Ecto neural progenitor cell (in vitro differentiated cells): ENCODE measurements at regions not wholly inside any gene's neighbourhood (a gene's known extent, or its start where the extent isn't known, plus 50 kb on each side); places are given as distances from the start of the nearest gene placed in this dataset.
A peak's percentile ranks its signal among the peaks of the same experiment; 100 is the strongest.

Experiments used
- DNase-seq: peaks from one replicate; pipeline ENCODE4 v3.0.0-alpha.2; 2018; ENCODE audit warnings: low spot score

DNA sequence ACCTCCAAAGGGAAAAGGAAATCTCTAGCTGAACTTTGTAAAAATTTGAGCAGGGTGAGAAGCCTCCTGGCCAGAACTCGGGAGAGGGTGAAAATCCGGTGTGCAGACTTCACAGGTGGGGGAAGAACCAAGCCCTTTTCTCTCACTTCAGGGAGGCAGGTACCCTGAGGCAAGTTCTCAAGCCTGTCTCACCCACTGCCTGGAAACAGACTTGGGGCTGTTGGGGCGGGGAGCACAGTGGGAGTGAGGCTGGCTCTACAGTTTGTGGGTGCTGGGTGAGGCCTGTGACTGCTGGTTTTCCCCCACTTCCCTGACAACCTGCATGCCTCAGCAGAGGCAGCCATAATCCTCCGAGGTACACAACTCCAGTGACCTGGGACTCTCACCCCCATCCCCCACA lies 187.1 kb downstream of the KIF4B start:
- no peak for DNase-seq

DNA sequence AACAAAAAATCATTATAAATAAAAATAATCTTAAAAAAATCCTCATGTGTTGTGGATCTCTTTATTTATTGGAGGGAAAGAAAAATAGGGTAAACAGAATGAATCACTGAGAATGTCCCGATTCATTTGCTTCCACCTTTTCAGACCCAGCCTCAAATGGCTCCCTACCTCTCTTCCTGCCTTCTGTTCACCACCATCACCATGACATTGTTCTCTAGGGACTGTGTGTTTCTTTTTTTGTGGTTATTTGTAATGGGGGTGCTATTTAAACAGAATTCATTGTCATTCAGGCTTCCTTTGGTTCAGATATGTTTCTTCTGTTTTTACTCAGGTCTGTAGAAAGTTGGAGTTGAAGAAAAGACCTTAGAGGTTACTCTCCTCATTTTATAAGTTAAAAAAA lies 198.2 kb downstream of the KIF4B start:
- DNase-seq: no peak

DNA sequence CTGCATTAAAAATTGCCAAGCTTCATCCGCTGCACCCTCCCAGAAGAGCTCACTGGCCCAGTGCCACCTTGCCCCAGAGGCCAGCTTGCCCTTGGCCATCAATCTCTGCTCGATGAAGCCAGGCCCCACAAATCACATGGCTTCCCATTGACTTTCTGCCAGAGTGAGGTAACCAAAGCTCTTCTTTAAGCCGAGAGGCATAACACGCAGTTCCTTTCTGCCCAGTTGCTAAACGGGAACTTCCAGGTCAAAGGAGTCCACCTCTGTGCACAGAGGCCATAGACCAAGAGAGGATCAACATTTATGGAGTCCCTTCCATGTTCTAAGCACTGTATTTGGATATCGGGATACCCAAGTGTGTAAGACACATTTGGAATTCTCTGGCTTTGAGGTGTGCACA lies 208.8 kb downstream of the KIF4B start:
- DNase-seq: no peak

DNA sequence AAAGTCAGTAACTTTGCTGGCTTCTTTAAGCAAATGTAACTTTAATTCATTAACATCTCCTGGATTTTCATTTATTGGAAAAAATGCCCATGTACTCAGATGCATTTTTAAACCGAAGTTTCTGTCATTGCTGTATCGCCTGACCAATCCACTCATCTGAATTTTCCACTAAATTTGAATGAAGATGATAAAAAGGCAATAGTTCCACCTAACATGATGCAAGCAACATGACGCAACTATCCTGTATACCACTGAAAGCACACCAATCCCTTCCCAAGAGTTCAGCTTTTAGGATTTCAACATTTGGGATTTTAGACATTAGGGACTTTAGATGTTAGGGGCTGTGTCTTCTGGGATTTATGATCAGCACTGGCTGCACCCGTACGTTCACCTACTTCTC lies 215.6 kb downstream of the KIF4B start:
- DNase-seq: no peak

DNA sequence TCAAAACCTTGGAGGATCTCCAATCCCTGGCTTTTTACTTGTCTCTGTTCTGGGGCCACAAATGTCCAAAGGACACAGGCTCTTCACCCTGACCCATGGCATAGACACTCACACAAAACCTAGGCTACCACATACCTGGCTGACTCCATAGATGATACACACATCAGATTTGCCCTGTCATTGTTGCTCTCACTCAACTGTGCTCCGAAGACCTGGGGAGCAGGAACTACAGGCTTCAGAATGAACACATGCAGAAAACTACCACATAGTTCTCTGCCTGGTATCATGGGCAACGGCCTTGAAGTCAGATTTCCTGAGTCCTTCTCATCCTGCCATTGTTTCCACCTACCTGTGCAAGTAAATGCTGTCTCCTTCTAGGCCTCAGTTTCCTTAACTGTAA lies 226.2 kb downstream of the KIF4B start:
- DNase-seq: no peak

DNA sequence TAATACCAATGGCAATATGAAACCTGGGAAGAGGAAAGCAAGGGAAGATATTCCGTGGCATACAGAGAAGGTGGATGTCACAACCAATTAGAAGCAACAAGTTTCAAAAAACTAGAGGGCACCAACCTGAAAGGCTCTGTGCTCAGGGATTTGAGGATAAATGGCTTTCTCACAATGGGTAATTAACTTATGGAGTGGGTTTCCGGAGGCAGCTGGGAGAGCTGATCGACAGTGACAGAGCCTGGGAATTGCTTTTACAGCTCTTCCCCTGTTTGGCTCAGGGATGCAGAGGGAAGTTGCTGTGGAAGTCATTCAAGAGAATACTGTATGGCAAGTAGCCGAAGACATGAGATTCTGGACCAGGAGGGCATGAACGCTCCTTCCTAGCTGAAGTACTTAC lies 237.0 kb downstream of the KIF4B start:
- no peak for DNase-seq

DNA sequence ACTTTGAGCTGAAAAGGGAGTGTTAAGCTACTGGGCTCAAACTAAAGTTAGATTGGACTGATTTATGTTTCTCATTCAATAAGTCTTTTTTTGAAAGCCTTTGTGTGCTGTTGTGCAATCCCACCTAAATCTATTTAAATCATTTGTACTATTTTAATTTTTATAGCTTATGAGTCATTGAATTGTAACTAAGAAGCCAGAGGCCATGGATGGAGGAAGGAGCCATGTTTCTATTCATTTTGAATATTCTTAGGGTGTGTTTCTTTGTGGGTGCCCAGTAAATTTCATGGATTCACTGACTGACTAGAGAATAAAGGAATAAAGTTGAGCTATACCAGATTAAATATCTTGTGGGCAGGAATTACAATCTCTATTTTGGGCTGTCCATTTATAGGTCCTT lies 238.5 kb downstream of the KIF4B start:
- no peak for DNase-seq

DNA sequence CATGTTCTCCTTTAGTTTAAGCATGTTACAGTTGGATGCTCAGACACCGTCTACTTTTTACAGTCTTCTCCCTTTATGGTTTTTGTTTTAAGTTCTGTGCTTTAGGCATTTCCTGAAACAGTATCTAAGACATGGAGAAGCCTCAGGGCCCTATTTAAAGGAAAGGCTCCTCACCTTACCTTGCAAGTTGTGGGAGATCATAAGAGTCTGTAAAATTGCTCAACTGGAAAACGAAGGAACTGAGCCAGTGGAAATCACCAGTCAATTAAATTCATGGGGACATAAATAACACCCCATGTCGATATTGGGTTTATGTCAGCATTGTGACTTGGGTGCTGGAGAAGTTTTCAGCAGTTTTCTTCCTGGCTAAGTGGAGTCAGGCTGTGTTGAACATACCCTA lies 239.2 kb downstream of the KIF4B start:
- no peak for DNase-seq

DNA sequence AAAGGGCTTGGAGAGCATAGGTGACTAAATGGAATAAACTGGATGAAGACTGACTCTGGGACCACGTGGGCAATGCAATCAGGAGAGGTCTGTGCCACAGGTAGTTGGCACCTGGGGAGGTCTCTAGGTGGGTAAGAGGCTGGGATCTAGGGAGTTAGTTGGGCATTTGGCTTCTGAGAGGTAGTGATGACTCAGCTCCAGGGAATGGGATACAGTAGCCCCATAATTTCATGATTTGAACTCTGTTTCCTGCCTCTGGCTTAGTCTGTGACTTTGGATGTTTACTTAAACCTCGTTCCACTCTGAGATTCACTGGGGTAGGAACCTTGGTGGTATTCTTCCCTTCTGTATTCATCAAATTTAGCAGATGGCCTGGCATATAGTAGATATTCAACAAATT lies 240.8 kb downstream of the KIF4B start:
- DNase-seq: no peak

DNA sequence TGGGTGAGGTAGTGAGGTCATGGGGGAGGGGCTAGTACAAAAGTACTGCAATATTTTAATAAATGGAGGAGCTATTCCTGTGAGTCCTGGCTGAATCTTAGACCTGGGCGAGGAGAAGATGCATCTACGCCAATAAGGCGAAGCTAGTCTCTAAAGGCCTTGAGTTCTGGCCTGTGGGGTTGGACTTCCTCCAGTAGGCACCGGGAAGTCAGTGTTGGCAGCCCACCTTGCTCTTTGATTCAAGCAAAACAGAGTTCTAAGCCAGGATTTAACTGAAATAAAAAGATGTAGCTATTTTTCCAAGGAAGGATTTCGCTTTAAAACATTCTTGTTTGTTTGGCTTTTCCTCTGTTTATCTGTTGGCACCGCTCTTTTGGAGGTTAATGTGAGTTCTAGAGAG lies 244.6 kb downstream of the KIF4B start:
- DNase-seq: no peak

DNA sequence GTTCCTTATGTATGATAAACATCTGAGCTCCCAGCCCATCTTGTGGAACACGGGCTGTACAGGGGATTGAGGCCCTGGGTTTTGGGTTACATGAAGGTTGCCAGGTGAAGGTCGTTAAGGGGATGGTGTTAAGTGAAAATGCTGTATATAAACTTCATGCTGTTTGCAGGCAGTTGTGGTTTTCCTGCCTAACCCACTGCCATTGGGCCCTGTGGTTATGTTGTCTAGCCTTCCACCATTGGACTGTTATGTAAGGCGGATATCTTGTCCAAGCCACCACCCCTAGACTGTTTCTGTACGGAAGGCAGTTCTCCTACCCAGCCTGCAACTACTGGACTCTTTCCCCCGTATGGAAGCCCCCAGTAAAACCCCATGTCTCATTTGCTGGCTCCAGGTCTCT lies 246.1 kb downstream of the KIF4B start:
- DNase-seq: no peak

DNA sequence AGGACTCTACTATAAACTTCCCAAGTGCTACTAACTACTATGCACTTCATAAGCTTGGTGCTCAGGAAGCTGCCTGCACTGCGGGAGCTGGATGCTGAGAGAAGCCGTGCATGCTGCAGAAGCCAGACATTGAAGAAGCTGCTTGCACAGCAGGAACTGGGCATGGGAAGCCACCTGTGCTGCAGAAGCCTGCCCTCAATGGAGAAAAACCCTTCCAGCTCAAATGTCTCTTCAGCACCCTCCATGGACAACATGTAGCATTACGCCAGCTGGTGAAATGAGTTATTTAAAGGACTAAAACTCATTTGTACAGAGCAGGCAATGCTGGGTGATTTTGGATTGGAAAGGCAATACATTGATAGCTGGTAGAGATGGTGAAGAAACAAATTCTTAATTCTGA lies 247.2 kb downstream of the KIF4B start:
- DNase-seq: peak; percentile 52

DNA sequence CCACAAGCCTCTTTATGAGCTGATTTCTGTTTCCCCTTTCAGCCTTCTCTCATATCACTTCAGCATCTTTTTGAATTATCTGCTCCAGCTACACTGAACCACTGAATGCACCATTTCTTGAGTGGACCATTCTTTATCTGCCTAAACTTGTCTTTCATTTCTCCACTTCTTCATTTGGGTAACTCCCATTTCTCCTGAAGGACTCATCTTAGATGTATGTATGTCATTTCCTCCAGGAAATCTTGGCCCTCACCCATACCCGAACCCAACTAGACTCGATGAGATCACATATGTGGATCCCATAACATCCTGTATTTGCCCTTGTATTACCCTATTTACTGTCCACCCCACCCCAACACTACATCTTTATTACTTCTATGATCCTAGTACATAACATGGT lies 249.8 kb downstream of the KIF4B start:
- no peak for DNase-seq

DNA sequence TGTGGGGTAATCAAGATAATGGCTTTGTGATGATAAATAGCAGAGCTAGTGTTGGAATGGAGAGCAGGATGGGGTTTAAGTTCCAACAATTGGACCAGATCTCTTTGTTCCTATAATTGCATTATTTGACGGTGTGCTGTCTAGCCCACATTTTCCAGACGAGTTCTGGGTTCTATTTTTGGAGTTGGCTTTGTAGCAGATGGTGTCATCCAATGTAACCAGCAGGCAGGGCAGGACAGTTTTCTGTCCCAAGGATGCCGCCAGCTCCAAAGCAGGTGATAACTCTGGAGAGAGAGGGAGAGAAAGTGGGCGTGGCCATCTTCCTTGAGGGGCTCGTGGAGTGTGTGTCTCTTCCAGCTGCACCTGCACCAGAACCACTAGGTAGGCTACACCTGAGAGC lies 251.3 kb downstream of the KIF4B start:
- no peak for DNase-seq

DNA sequence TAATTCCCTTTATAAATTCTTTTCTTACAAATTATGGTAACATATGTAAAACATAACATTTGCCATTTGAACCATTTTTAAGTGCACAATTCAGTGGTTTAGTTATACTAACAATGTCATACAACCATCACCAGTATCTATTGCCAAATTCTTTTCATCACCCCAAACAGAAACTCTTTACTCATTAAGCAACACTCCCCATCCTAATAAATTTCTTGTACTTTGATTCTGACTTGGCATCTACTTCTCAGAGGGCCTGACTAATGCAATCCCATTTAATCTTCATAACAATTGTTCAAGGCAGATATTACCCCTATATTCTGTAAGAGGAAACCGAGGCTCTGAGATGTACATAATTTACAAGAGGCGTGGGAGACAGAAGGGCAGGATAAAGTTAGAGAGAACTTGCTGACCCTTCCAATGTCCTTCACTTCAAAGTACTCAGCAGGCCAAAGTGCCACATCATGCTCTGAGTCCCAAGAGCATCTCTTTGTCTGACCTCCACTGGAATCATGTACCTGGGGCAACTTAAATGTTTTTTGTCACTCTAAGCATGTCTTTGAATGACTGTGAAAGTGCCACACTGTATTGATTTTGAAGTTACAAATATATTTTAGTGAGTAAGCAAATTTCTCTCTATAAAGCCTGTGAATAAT lies 255.3 kb downstream of the KIF4B start:
- no peak for DNase-seq

DNA sequence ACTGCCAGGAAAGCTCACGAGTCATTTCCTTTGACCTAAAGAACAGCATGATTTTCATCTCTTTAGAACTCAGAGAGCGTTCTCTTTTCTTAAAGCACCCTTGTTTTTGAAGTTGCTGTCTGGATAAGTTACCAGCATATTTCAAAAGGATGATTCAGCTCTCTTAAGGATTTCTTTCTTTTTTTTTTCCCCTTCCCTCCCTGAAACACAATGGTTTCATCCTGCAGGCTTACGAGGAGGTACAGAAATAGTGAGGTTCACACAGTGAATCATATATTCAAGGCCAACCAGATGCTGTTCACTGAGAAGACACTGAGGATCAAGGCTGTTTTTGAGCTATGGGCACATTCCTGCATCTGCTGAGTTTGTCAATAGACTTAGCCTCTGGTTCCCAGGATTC lies 257.2 kb downstream of the KIF4B start:
- no peak for DNase-seq

DNA sequence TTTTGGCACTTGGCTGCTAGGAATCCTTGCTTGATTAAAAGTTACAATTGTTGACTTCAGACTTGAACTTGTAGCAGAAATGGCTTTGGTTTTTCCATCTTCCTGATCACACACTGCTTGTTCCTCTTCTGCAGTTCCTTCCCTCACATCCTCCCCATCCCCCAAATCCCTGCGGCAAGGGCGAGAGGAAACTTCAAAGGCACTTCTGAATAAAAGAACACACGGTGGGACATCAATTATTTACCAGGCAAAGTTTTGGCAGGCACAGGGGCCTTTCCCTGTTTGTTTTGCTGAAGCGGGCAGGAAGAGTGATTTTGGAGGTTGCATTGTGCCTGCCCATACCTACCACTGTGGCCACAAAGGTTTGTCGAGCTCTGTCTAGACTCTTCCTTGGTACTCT lies 260.9 kb downstream of the KIF4B start:
- peak; percentile 46 for DNase-seq

DNA sequence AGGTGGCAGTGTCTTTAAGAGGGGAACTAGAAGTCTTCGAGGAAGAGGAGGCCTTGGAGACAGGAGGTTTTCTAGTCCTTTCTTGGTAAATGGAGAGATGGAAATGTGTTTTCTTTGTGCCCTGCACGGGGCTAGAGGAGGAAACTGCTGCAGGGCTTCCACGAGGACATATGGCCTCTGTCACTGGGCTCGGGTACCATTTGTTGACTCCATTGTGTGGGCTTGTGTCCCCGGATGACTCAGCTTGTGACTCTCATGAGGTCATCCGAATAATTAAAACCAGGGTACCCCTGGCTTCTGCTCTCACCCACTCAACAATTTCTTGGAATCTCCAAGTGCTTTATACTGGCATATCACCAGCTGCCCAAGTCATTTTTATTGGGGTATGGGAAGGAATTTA lies 261.7 kb downstream of the KIF4B start:
- DNase-seq: no peak

DNA sequence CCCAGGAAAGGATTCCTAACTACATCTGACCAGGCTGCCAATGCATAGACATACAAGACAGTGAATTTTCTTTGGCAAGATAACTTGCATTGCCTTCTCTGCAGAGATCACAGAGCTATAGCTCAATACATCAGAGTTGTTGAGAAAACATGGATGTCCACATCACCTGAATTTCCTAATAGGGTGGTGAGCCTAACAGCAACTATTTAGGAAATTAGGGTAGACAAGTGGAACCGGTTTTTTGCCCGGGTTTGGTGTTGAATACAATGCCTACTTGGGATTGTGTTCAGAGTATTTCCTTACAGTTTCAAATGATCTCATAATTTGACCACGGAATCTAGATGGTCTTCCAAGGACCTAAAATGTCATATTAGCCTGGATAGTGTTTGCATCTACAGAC lies 262.7 kb downstream of the KIF4B start:
- DNase-seq: no peak

DNA sequence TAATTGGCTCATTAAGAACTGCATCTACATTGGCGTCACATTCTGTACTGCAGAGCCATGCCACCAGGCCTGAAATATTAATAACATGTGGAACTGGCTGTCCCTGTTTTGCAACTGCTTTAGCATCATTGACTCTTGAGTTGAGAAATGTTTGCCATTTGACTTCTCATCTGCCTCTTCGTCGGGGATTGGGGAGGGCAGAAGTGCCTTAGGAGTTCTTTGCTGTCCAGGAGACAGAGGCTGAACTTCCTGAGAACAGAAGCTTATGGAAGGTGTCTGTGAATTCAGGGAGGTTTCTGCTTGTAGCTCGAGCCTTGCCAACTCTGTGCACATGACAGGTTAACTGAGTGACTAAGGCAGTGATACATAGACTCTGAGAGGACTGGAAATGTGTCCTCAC lies 265.0 kb downstream of the KIF4B start:
- DNase-seq: no peak

DNA sequence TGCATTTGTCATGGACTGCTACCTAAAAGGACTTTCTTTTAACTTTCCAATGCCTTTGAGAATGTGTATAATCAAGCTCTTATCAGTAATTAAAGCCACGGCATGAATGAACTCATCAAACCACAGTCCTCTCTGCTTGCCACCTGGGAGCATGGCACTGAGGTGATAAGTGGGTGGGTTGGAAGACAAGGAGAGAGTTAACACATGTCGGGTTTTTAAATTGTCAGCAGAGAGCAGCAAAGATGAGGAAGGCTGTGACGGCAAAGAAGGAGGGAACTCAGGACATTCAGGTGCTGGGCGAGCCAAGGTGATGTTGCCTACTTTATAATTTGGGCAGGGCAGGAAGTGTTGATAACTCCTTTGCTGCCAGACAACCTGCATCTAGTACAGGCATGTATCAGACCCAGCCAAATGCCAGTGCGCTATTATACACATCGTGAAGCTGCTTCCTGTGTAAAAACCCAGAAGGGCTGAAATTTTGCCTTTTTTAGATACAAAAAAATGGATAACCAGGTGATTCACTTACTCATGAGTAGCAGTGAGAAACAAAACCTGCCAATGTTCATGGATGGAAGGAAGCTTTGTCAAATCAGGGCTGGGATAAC lies 269.1 kb downstream of the KIF4B start:
- DNase-seq: no peak

DNA sequence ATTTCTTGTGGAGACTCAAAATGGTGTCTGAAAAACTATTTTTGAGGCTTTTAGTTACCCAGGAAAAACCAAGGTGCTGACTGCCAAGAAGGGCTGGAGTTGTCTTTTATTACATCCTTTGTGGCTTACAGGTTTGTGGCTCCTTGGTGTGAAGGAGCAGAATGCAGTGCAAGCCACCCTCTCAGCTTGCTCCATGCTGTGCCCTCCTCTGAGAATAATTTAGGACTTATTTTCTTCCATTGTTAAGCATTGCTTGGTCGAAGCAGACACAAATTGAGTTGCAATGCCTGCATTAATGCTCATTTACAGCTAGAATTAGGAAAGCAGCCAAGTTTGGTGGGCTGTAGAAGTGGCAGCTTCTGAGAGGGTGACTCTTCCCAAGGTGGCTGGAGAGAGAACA lies 272.2 kb downstream of the KIF4B start:
- DNase-seq: no peak

DNA sequence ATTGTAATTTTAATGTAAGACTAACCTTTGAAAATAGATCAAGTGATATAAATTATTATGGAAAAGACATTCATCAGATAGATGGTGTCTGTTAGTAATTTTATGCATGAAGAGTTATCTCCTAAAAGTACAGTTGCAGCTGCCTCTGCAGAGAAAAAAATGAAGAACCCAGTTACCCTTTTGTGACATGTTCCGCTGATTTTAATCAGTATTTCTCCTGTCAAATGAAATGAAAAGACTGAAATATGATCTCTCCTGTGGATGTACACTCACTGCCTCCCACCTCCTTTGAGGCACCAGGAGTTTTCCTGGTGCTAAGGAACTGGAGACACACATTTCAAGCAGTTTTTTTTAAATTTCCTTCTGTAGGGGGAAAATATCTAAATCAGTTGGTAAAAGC lies 277.4 kb downstream of the KIF4B start:
- no peak for DNase-seq

DNA sequence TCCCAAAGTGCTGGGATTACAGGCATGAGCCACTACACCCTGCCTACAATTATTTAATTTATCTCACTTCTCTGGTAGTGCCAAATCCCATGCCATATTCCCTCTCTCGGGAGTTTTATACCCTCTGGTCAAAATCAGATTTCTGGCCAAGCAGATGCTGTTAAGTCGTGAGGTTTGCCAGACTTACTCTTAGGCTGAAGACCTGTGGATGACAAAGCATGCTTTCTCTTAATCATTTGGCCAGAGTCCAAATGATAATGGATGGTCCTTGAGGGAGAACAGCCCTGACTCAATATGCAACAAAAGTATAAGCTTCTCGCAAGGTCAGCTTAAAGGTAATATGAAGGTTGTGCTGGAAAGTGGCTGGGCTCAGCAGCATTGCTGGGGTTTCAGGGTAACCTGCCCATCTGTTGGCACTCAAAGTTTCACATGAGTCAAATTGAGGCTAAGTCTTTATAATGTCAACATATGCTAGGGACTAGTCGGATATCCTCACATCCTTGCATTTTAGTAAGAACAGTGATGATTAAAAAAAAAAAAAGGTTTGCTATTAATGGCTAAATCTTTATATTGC lies 280.1 kb downstream of the KIF4B start:
- DNase-seq: no peak
